SK-N-SH treated with all-trans-retinoic acid at 6 μM for 48 hours (cell line): ENCODE measurements at regions not wholly inside any gene's neighbourhood (a gene's known extent, or its start where the extent isn't known, plus 50 kb on each side); places are given as distances from the start of the nearest gene placed in this dataset.

Source experiments
- ATAC-seq: fragments of 200-7000 bp; cut with Tn5 transposase; 3 replicates; pipeline ENCODE4 v1.9.1; 2020; ENCODE audit warnings: mild to moderate bottlenecking, moderate library complexity
- ARNTL ChIP-seq: fragments of 450-650 bp; formaldehyde crosslinking; IDR thresholded peaks from 2 replicates; pipeline ENCODE4 v1.5.0; 2020; ENCODE audit warnings: low read depth, mild to moderate bottlenecking, moderate library complexity, borderline replicate concordance
- BACH2 ChIP-seq: fragments of 250-450 bp; sonication (Bioruptor Pico); IDR thresholded peaks from 2 replicates; pipeline ENCODE4 v1.9.0; 2021; ENCODE audit warnings: mild to moderate bottlenecking, borderline replicate concordance
- CREB5 ChIP-seq: fragments of 250-450 bp; sonication (Bioruptor Pico); IDR thresholded peaks from 2 replicates; pipeline ENCODE4 v1.5.1; 2020; ENCODE audit warnings: low read depth, mild to moderate bottlenecking, moderate library complexity
- CSDC2 ChIP-seq: fragments of 250-450 bp; sonication (Bioruptor Pico); IDR thresholded peaks from 2 replicates; pipeline ENCODE4 v1.5.0; 2020; ENCODE audit warnings: mild to moderate bottlenecking, moderate library complexity
- ESRRG ChIP-seq: fragments of 250-450 bp; sonication (Bioruptor Pico); IDR thresholded peaks from 2 replicates; pipeline ENCODE4 v1.6.1; 2021; ENCODE audit warnings: mild to moderate bottlenecking
- GLIS3 ChIP-seq: fragments of 250-450 bp; sonication (Bioruptor Pico); IDR thresholded peaks from 2 replicates; pipeline ENCODE4 v1.5.0; 2020; ENCODE audit warnings: mild to moderate bottlenecking, moderate library complexity
- ISL1 ChIP-seq: fragments of 250-450 bp; sonication (Bioruptor Pico); IDR thresholded peaks from 2 replicates; pipeline ENCODE4 v2.1.2; 2022; ENCODE audit warnings: mild to moderate bottlenecking, moderate library complexity
- OSR1 ChIP-seq: fragments of 250-450 bp; sonication (Bioruptor Pico); IDR thresholded peaks from 2 replicates; pipeline ENCODE4 v1.8.0; 2022; ENCODE audit warnings: moderate library complexity, mild to moderate bottlenecking, inconsistent platforms
- POU6F1 ChIP-seq: fragments of 250-450 bp; sonication (Bioruptor Pico); IDR thresholded peaks from 2 replicates; pipeline ENCODE4 v1.8.0; 2021; ENCODE audit warnings: low read depth, mild to moderate bottlenecking, moderate library complexity, borderline replicate concordance
- PPARA ChIP-seq: fragments of 250-450 bp; sonication (Bioruptor Pico); IDR thresholded peaks from 2 replicates; pipeline ENCODE4 v1.5.0; 2020; ENCODE audit warnings: mild to moderate bottlenecking, borderline replicate concordance
- SNAI2 ChIP-seq: fragments of 250-450 bp; sonication (Bioruptor Pico); IDR thresholded peaks from 2 replicates; pipeline ENCODE4 v1.5.0; 2020; ENCODE audit warnings: mild to moderate bottlenecking, moderate library complexity
- TCF4 ChIP-seq: fragments of 250-450 bp; sonication (Bioruptor Pico); IDR thresholded peaks from 2 replicates; pipeline ENCODE4 v1.8.0; 2021; ENCODE audit warnings: mild to moderate bottlenecking, moderate library complexity, borderline replicate concordance
- ZC3H10 ChIP-seq: fragments of 250-450 bp; sonication (Bioruptor Pico); IDR thresholded peaks from 2 replicates; pipeline ENCODE4 v1.5.1; 2021; ENCODE audit warnings: mild to moderate bottlenecking, moderate library complexity
- ZFP30 ChIP-seq: fragments of 450-650 bp; formaldehyde crosslinking; IDR thresholded peaks from 2 replicates; pipeline ENCODE4 v1.5.0; 2022; ENCODE audit warnings: mild to moderate bottlenecking, moderate library complexity
- ZNF565 ChIP-seq: fragments of 450-650 bp; formaldehyde crosslinking; conservative IDR thresholded peaks from 2 replicates; pipeline ENCODE4 v1.5.0; 2020; ENCODE audit warnings: low read depth, mild to moderate bottlenecking, moderate library complexity
- ZNF70 ChIP-seq: fragments of 450-650 bp; formaldehyde crosslinking; IDR thresholded peaks from 2 replicates; pipeline ENCODE4 v1.5.0; 2020; ENCODE audit warnings: mild to moderate bottlenecking, moderate library complexity
- ZNF8 ChIP-seq: fragments of 450-650 bp; formaldehyde crosslinking; IDR thresholded peaks from 2 replicates; pipeline ENCODE4 v1.5.0; 2020; ENCODE audit warnings: mild to moderate bottlenecking, moderate library complexity
- TF ChIP-seq, protein P1 (sequence below): fragments of 250-450 bp; sonication (Bioruptor Pico); IDR thresholded peaks from 2 replicates; pipeline ENCODE4 v1.5.1; 2021; ENCODE audit warnings: mild to moderate bottlenecking, moderate library complexity
- TF ChIP-seq, protein P2 (sequence below): fragments of 250-450 bp; sonication (Bioruptor Pico); IDR thresholded peaks from 2 replicates; pipeline ENCODE4 v1.5.0; 2020; ENCODE audit warnings: mild to moderate bottlenecking, moderate library complexity
- TF ChIP-seq, protein P3 (sequence below): fragments of 250-450 bp; sonication (Bioruptor Pico); IDR thresholded peaks from 2 replicates; pipeline ENCODE4 v1.8.0; 2020; ENCODE audit warnings: mild to moderate bottlenecking, moderate library complexity, borderline replicate concordance

GRCh38 chr12:131192951-131193350 lies 239.2 kb downstream of the ADGRD1 start:
- no peak for ATAC-seq
- TF ChIP-seq, protein P1, sequence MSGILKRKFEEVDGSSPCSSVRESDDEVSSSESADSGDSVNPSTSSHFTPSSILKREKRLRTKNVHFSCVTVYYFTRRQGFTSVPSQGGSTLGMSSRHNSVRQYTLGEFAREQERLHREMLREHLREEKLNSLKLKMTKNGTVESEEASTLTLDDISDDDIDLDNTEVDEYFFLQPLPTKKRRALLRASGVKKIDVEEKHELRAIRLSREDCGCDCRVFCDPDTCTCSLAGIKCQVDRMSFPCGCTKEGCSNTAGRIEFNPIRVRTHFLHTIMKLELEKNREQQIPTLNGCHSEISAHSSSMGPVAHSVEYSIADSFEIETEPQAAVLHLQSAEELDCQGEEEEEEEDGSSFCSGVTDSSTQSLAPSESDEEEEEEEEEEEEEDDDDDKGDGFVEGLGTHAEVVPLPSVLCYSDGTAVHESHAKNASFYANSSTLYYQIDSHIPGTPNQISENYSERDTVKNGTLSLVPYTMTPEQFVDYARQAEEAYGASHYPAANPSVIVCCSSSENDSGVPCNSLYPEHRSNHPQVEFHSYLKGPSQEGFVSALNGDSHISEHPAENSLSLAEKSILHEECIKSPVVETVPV (CRISPR knock-in tag), result no peak
- TF ChIP-seq ZNF8 (no peak), ZNF70 (CRISPR knock-in tag) (no peak), CSDC2 (CRISPR knock-in tag) (no peak), ZFP30 (CRISPR knock-in tag) (no peak), PPARA (CRISPR knock-in tag) (no peak), POU6F1 (CRISPR knock-in tag) (no peak), ZC3H10 (CRISPR knock-in tag) (no peak), TCF4 (CRISPR knock-in tag) (no peak), BACH2 (CRISPR knock-in tag) (no peak), ISL1 (CRISPR knock-in tag) (no peak), ESRRG (CRISPR knock-in tag) (no peak), CREB5 (CRISPR knock-in tag) (no peak), ARNTL (CRISPR knock-in tag) (no peak), GLIS3 (CRISPR knock-in tag) (no peak)
- TF ChIP-seq, all 23 proteins: peak for 0

- TF ChIP-seq ZC3H10 (CRISPR knock-in tag) (no peak), ZNF70 (CRISPR knock-in tag) (no peak), CSDC2 (CRISPR knock-in tag) (no peak), ISL1 (CRISPR knock-in tag) (no peak), ESRRG (CRISPR knock-in tag) (no peak), ZNF565 (CRISPR knock-in tag) (no peak), PPARA (CRISPR knock-in tag) (no peak), ZFP30 (CRISPR knock-in tag) (no peak), ZNF8 (no peak), OSR1 (CRISPR knock-in tag) (no peak), CREB5 (CRISPR knock-in tag) (no peak)
- ATAC-seq, result no peak
Observed at GRCh38 chr12:131194166-131194565, 240.5 kb downstream of the ADGRD1 start.

- ATAC-seq, result no peak
- TF ChIP-seq ZNF8 (no peak), TCF4 (CRISPR knock-in tag) (no peak), SNAI2 (no peak), ARNTL (CRISPR knock-in tag) (no peak), ZFP30 (CRISPR knock-in tag) (no peak), ISL1 (CRISPR knock-in tag) (no peak), ZNF565 (CRISPR knock-in tag) (no peak), ZC3H10 (CRISPR knock-in tag) (no peak), POU6F1 (CRISPR knock-in tag) (no peak), GLIS3 (CRISPR knock-in tag) (no peak), OSR1 (CRISPR knock-in tag) (no peak), CREB5 (CRISPR knock-in tag) (no peak)
- TF ChIP-seq, protein P2, sequence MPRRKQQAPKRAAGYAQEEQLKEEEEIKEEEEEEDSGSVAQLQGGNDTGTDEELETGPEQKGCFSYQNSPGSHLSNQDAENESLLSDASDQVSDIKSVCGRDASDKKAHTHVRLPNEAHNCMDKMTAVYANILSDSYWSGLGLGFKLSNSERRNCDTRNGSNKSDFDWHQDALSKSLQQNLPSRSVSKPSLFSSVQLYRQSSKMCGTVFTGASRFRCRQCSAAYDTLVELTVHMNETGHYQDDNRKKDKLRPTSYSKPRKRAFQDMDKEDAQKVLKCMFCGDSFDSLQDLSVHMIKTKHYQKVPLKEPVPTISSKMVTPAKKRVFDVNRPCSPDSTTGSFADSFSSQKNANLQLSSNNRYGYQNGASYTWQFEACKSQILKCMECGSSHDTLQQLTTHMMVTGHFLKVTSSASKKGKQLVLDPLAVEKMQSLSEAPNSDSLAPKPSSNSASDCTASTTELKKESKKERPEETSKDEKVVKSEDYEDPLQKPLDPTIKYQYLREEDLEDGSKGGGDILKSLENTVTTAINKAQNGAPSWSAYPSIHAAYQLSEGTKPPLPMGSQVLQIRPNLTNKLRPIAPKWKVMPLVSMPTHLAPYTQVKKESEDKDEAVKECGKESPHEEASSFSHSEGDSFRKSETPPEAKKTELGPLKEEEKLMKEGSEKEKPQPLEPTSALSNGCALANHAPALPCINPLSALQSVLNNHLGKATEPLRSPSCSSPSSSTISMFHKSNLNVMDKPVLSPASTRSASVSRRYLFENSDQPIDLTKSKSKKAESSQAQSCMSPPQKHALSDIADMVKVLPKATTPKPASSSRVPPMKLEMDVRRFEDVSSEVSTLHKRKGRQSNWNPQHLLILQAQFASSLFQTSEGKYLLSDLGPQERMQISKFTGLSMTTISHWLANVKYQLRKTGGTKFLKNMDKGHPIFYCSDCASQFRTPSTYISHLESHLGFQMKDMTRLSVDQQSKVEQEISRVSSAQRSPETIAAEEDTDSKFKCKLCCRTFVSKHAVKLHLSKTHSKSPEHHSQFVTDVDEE (CRISPR knock-in tag), result no peak
- TF ChIP-seq, protein P3, sequence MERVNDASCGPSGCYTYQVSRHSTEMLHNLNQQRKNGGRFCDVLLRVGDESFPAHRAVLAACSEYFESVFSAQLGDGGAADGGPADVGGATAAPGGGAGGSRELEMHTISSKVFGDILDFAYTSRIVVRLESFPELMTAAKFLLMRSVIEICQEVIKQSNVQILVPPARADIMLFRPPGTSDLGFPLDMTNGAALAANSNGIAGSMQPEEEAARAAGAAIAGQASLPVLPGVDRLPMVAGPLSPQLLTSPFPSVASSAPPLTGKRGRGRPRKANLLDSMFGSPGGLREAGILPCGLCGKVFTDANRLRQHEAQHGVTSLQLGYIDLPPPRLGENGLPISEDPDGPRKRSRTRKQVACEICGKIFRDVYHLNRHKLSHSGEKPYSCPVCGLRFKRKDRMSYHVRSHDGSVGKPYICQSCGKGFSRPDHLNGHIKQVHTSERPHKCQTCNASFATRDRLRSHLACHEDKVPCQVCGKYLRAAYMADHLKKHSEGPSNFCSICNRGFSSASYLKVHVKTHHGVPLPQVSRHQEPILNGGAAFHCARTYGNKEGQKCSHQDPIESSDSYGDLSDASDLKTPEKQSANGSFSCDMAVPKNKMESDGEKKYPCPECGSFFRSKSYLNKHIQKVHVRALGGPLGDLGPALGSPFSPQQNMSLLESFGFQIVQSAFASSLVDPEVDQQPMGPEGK (CRISPR knock-in tag), result no peak
- TF ChIP-seq, protein P1 (CRISPR knock-in tag), result no peak
Observed at GRCh38 chr12:131195796-131196195, 242.1 kb downstream of the ADGRD1 start.
